Smooth muscle cell (in vitro differentiated cells): ENCODE measurements at regions not wholly inside any gene's neighbourhood (a gene's known extent, or its start where the extent isn't known, plus 50 kb on each side); places are given as distances from the start of the nearest gene placed in this dataset.
"Not testable (repeated sequence)": the region's sequence is repeated elsewhere in the genome, so short reads cannot be mapped to it uniquely, and the experiment has no call there.

Experiments used
- DNase-seq: peaks from one replicate; lab custom pipeline; 2025; ENCODE audit not compliant: unreplicated experiment; lab: John Stamatoyannopoulos, UW
- H2AFZ ChIP-seq: fragments of 200-600 bp; sonication (generic); 2 replicates; pipeline ENCODE4 v1.6.0; 2016; ENCODE audit warnings: antibody characterized with exemption, low read depth, mild to moderate bottlenecking
- H3F3A ChIP-seq: fragments of 200-600 bp; sonication (generic); 2 replicates; pipeline ENCODE4 v1.6.0; 2017; ENCODE audit warnings: antibody characterized with exemption, low read depth
- H3K27ac ChIP-seq: fragments of 200-600 bp; sonication (generic); 2 replicates; pipeline ENCODE4 v1.5.1; 2016; ENCODE audit warnings: low read depth, mild to moderate bottlenecking
- H3K27me3 ChIP-seq: fragments of 200-600 bp; sonication (generic); 2 replicates; pipeline ENCODE4 v1.6.1; 2016; ENCODE audit warnings: low read depth, mild to moderate bottlenecking
- H3K36me3 ChIP-seq: fragments of 200-600 bp; sonication (generic); 2 replicates; pipeline ENCODE4 v1.5.1; 2016; ENCODE audit warnings: low read depth
- H3K4me1 ChIP-seq: fragments of 200-600 bp; sonication (generic); 2 replicates; pipeline ENCODE4 v1.5.1; 2016; ENCODE audit warnings: low read depth
- H3K4me2 ChIP-seq: fragments of 200-600 bp; sonication (generic); 2 replicates; pipeline ENCODE4 v1.6.0; 2016; ENCODE audit warnings: mild to moderate bottlenecking
- H3K4me3 ChIP-seq: fragments of 200-600 bp; sonication (generic); 2 replicates; pipeline ENCODE4 v1.5.1; 2016; ENCODE audit warnings: mild to moderate bottlenecking
- H3K79me2 ChIP-seq: fragments of 200-600 bp; sonication (generic); 2 replicates; pipeline ENCODE4 v1.6.0; 2016; ENCODE audit warnings: low read depth, mild to moderate bottlenecking
- H3K9ac ChIP-seq: fragments of 200-600 bp; sonication (generic); 2 replicates; pipeline ENCODE4 v1.6.0; 2016; ENCODE audit warnings: low read depth
- H3K9me3 ChIP-seq: fragments of 200-600 bp; sonication (generic); replicated peaks from 2 replicates; pipeline ENCODE4 v1.5.1; 2016; ENCODE audit warnings: low read depth
- H4K20me1 ChIP-seq: fragments of 200-600 bp; sonication (generic); 2 replicates; pipeline ENCODE4 v1.6.0; 2016; ENCODE audit warnings: low read depth
- CTCF ChIP-seq: fragments of 200-600 bp; sonication (generic); IDR thresholded peaks from 2 replicates; pipeline ENCODE4 v1.5.1; 2017; ENCODE audit warnings: borderline replicate concordance, mild to moderate bottlenecking, antibody characterized with exemption; ENCODE audit not compliant: insufficient read depth, poor library complexity, severe bottlenecking
- WGBS: methylation state at CpG from one replicate; pipeline ENCODE4 v1.1.7; 2016; ENCODE audit warnings: low lambda C conversion rate; 5-methylcytosine and 5-hydroxymethylcytosine counted together

GRCh38 chr13:24985107-24985506, 110.8 kb upstream of the PABPC3 start:
- H3K4me2 ChIP-seq, result no peak overlapping the region
- no peak overlapping the region for H3K9ac ChIP-seq
- H3K27ac ChIP-seq, result no peak overlapping the region
- H4K20me1 ChIP-seq, result no peaks in the 10 kb centered on the region
- H2AFZ ChIP-seq, result no peak overlapping the region
- H3K27me3 ChIP-seq, result peaks cover 6% of the 10 kb centered on the region
- H3K4me3 ChIP-seq, result no peak overlapping the region
- no peaks in the 10 kb centered on the region for H3F3A ChIP-seq
- DNase-seq, result no peak
- no peak for TF ChIP-seq CTCF
- no peaks in the 10 kb centered on the region for H3K36me3 ChIP-seq
- H3K79me2 ChIP-seq, result no peaks in the 10 kb centered on the region
- 64% methylated on average over 5 of the region's 5 CpGs for WGBS
- no peaks in the 10 kb centered on the region for H3K4me1 ChIP-seq
- no peaks in the 10 kb centered on the region for H3K9me3 ChIP-seq

GRCh38 chr13:24985896-24986295, 110.0 kb upstream of the PABPC3 start:
- no peak overlapping the region for H3K27ac ChIP-seq
- no peak for TF ChIP-seq CTCF
- no peaks in the 10 kb centered on the region for H3K9me3 ChIP-seq
- no peaks in the 10 kb centered on the region for H3F3A ChIP-seq
- no peak overlapping the region for H3K4me2 ChIP-seq
- no peaks in the 10 kb centered on the region for H3K4me1 ChIP-seq
- no peaks in the 10 kb centered on the region for H3K79me2 ChIP-seq
- H3K9ac ChIP-seq, result no peak overlapping the region
- H2AFZ ChIP-seq, result no peak overlapping the region
- no peaks in the 10 kb centered on the region for H4K20me1 ChIP-seq
- 59% methylated on average over 2 of the region's 2 CpGs for WGBS
- no peak for DNase-seq
- H3K4me3 ChIP-seq, result no peak overlapping the region
- peaks cover 6% of the 10 kb centered on the region for H3K27me3 ChIP-seq
- H3K36me3 ChIP-seq, result no peaks in the 10 kb centered on the region

- H3K27ac ChIP-seq, result no peak overlapping the region
- H3K4me3 ChIP-seq, result no peak overlapping the region
- H3F3A ChIP-seq, result no peaks in the 10 kb centered on the region
- no peaks in the 10 kb centered on the region for H3K36me3 ChIP-seq
- no peaks in the 10 kb centered on the region for H3K9me3 ChIP-seq
- TF ChIP-seq CTCF, result no peak
- no peaks in the 10 kb centered on the region for H3K79me2 ChIP-seq
- H4K20me1 ChIP-seq, result no peaks in the 10 kb centered on the region
- WGBS, result 93% methylated on average over 9 of the region's 9 CpGs
- peaks cover 6% of the 10 kb centered on the region for H3K27me3 ChIP-seq
- no peak overlapping the region for H3K9ac ChIP-seq
- H2AFZ ChIP-seq, result no peak overlapping the region
- no peaks in the 10 kb centered on the region for H3K4me1 ChIP-seq
- H3K4me2 ChIP-seq, result no peak overlapping the region
- DNase-seq, result no peak
These were observed 109.1 kb upstream of the PABPC3 start for GRCh38 chr13:24986826-24987225.

GRCh38 chr13:24989959-24990358, 106.0 kb upstream of the PABPC3 start:
- not testable (repeated sequence) for H3K27ac ChIP-seq, H2AFZ ChIP-seq, H3K79me2 ChIP-seq, H3K36me3 ChIP-seq, H3K27me3 ChIP-seq, H3K4me1 ChIP-seq, H3K9ac ChIP-seq, H3F3A ChIP-seq, H3K4me3 ChIP-seq, DNase-seq, H3K9me3 ChIP-seq, H4K20me1 ChIP-seq, H3K4me2 ChIP-seq
- 60% methylated on average over 6 of the region's 6 CpGs for WGBS

GRCh38 chr13:24992946-24993345, 103.0 kb upstream of the PABPC3 start:
- 81% methylated on average over 4 of the region's 4 CpGs for WGBS
- H3K9me3 ChIP-seq, H3K36me3 ChIP-seq, H3K27ac ChIP-seq, H3K9ac ChIP-seq, H3K79me2 ChIP-seq, H3F3A ChIP-seq, H4K20me1 ChIP-seq, H3K27me3 ChIP-seq, H3K4me3 ChIP-seq, H3K4me2 ChIP-seq, H2AFZ ChIP-seq, H3K4me1 ChIP-seq, DNase-seq: not testable (repeated sequence)
